ENCODE measurements at regions not wholly inside any gene's neighbourhood (a gene's known extent, or its start where the extent isn't known, plus 50 kb on each side); places are given as distances from the start of the nearest gene placed in this dataset.

- ATAC-seq: peak; percentile 48 to 83 (median 74)
- no peaks in the 10 kb centered on the region for H3K27me3 ChIP-seq
- WGBS (ENCODE audit: insufficient coverage, low coverage, low lambda C conversion rate, missing lambda C conversion rate): 30% methylated on average over 2 of the region's 4 CpGs
- no peak overlapping the region for H3K4me3 ChIP-seq
- no peaks in the 10 kb centered on the region for H3K9me3 ChIP-seq
- intact Hi-C loops (cut with DNase I): no loop called here
- peak overlapping the region in 2 of 3 donors; percentile 20 to 44 for H3K27ac ChIP-seq
- H3K36me3 ChIP-seq: no peaks in the 10 kb centered on the region
- DNase-seq: no peak
- TF ChIP-seq CTCF (IDR thresholded peaks at IDR 0.05): no peak
- no peak for TF ChIP-seq POLR2A (IDR thresholded peaks at IDR 0.05)
- H3K4me1 ChIP-seq: peaks cover 0 to 11% (median 0%) of the 10 kb centered on the region in 4 donors
Observed at GRCh38 chr5:54671111-54671531, 153.6 kb downstream of the SNX18 start.

- Histone ChIP-seq H3K4me1 (peaks cover 0 to 11% (median 0%) of the 10 kb centered on the region in 4 donors), H3K27ac (no peak overlapping the region), H3K9me3 (no peaks in the 10 kb centered on the region), H3K36me3 (no peaks in the 10 kb centered on the region), H3K27me3 (no peaks in the 10 kb centered on the region), H3K4me3 (no peak overlapping the region)
- no peak for DNase-seq
- no peak for ATAC-seq
- intact Hi-C loops (cut with DNase I): no loop called here
- no peak for TF ChIP-seq CTCF (IDR thresholded peaks at IDR 0.05)
- TF ChIP-seq POLR2A (IDR thresholded peaks at IDR 0.05): no peak
Observed at GRCh38 chr5:54670281-54670680, 152.7 kb downstream of the SNX18 start.

- intact Hi-C loops (cut with DNase I): no loop called here
- H3K4me3 ChIP-seq: no peak overlapping the region
- H3K9me3 ChIP-seq: no peaks in the 10 kb centered on the region
- WGBS (ENCODE audit: insufficient coverage, low coverage, low lambda C conversion rate, missing lambda C conversion rate): 50% methylated on average over 1 of the region's 1 CpG
- no peak for TF ChIP-seq CTCF (IDR thresholded peaks at IDR 0.05)
- TF ChIP-seq POLR2A (IDR thresholded peaks at IDR 0.05): no peak
- ATAC-seq (no peak), DNase-seq (no peak)
- no peak overlapping the region for H3K27ac ChIP-seq
- no peaks in the 10 kb centered on the region for H3K36me3 ChIP-seq
- no peaks in the 10 kb centered on the region for H3K27me3 ChIP-seq
- H3K4me1 ChIP-seq: peaks cover 0 to 11% (median 0%) of the 10 kb centered on the region in 4 donors
Observed at GRCh38 chr5:54669845-54670244, 152.3 kb downstream of the SNX18 start.

- Histone ChIP-seq H3K9me3 (no peaks in the 10 kb centered on the region), H3K4me3 (no peak overlapping the region), H3K36me3 (no peaks in the 10 kb centered on the region), H3K4me1 (peaks cover 0 to 11% (median 0%) of the 10 kb centered on the region in 4 donors), H3K27ac (no peak overlapping the region), H3K27me3 (no peaks in the 10 kb centered on the region)
- 50% methylated on average over 1 of the region's 1 CpG for WGBS (ENCODE audit: insufficient coverage, low coverage, low lambda C conversion rate, missing lambda C conversion rate)
- DNase-seq (no peak), ATAC-seq (no peak)
- no peak for TF ChIP-seq CTCF (IDR thresholded peaks at IDR 0.05)
- TF ChIP-seq POLR2A (IDR thresholded peaks at IDR 0.05): no peak
- intact Hi-C loops (cut with DNase I): no loop called here
Observed at GRCh38 chr5:54669285-54669684, 151.7 kb downstream of the SNX18 start.

- WGBS (ENCODE audit: insufficient coverage, low coverage, low lambda C conversion rate, missing lambda C conversion rate): 85% methylated on average over 2 of the region's 2 CpGs
Observed at GRCh38 chr5:54668096-54668495, 150.5 kb downstream of the SNX18 start.

More at GRCh38 chr5:54668096-54668495, 150.5 kb downstream of the SNX18 start:
- TF ChIP-seq CTCF (IDR thresholded peaks at IDR 0.05): no peak
- TF ChIP-seq POLR2A (IDR thresholded peaks at IDR 0.05): no peak
- Histone ChIP-seq H3K27me3 (no peaks in the 10 kb centered on the region), H3K27ac (no peak overlapping the region), H3K4me1 (peaks cover 0 to 18% (median 0%) of the 10 kb centered on the region in 4 donors), H3K36me3 (no peaks in the 10 kb centered on the region), H3K9me3 (no peaks in the 10 kb centered on the region), H3K4me3 (no peak overlapping the region)
- intact Hi-C loops (cut with DNase I): no loop called here
- ATAC-seq (no peak), DNase-seq (no peak)

Data from right lobe of liver (tissue), 6 donors.